Fibroblast of skin of scalp (primary cell): ENCODE measurements at regions not wholly inside any gene's neighbourhood (a gene's known extent, or its start where the extent isn't known, plus 50 kb on each side); places are given as distances from the start of the nearest gene placed in this dataset.
A peak's percentile ranks its signal among the peaks of the same experiment; 100 is the strongest.

Source experiments
- DNase-seq: peaks from one replicate; pipeline ENCODE4 v3.0.0-alpha.2; 2013

DNA sequence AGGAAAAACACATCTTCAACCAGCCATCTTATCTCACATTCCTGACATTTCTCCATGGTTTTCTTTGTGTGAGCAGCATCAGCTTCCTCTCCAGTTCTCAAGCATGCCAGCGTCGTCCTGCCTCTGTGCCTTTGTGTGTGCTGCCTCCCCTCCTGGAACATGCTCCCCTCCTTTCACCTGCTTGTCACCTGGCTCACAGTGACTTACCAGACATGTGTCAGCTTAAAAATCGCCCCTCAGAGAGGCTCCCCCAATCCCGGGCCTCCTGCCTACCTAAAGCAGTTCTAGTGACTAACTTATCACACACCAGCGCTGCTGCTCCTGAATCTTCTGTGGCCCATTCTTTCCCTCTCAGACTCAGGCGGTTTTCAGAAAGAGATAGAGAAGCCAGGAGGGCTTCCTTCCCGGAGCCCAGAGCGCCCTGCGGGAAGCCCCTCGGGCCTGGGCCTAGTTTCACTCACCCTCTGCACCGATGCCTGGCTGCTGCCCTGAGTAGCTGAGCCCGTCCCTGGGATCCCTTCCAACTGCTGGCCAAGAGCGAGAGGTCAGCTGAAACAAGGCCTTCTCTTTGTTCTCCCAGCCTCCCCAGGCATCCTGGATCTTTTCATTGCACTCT is 51.1 kb upstream of the MVB12B start:
- peak; percentile 7 for DNase-seq

DNA sequence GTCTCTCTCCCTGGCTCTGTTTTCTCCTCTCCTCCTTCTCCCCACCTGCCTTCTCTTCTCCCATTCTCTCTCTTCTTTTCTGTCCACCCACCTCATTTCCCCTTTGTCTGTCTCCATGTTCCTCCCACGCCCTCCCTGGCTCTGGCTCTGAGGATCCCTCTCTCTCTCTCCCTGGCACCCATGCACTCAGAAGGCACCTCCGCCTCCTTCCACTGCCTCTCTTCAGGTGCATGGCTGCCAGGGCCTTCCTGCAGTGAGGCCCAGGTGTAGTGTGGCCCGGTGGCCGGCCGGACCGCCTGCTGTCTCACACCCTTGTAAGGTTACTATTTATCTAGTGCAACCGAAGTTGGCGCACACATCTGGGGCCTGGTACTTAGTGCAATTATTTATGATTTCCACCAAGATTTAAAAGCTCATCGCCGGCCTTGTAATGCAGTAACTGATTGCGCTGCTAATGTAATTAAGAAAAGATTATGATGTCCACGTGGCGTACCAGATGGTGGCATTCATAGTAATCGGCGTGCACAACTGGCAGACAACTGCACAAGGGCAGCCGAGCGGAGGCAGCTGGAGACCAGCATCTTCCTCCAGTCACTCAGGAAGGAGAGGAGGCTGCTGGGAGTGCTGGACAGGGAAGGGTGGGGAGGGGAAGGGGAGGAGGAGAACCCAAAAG is 50.4 kb upstream of the MVB12B start:
- no peak for DNase-seq
